Mucosa of rectum (tissue), 2 donors: ENCODE measurements at regions not wholly inside any gene's neighbourhood (a gene's known extent, or its start where the extent isn't known, plus 50 kb on each side); places are given as distances from the start of the nearest gene placed in this dataset.
"Not testable (repeated sequence)": the region's sequence is repeated elsewhere in the genome, so short reads cannot be mapped to it uniquely, and the experiment has no call there.

Source experiments
- H3K27ac ChIP-seq, 2 donors: one replicate each; pipeline ENCODE4 v1.7.0; 2013; ENCODE audit warnings: inconsistent platforms in 2 of 2, low read depth in 2 of 2, low read length in 2 of 2
- H3K27me3 ChIP-seq, 2 donors: one replicate each; pipeline ENCODE4 v1.7.0; 2013; ENCODE audit warnings: low read length in 2 of 2; ENCODE audit not compliant: control insufficient read depth in 2 of 2, insufficient read depth in 2 of 2
- H3K36me3 ChIP-seq, 2 donors: one replicate each; pipeline ENCODE4 v1.7.0; 2013; ENCODE audit warnings: low read length in 2 of 2; ENCODE audit not compliant: control insufficient read depth in 2 of 2, insufficient read depth in 2 of 2
- H3K4me1 ChIP-seq, 2 donors: one replicate each; pipeline ENCODE4 v1.7.0; 2013; ENCODE audit warnings: low read length in 2 of 2, mild to moderate bottlenecking in 1 of 2; ENCODE audit not compliant: control insufficient read depth in 2 of 2, insufficient read depth in 2 of 2
- H3K4me3 ChIP-seq, 2 donors: one replicate each; pipeline ENCODE4 v1.7.0; 2013; ENCODE audit warnings: low read length in 2 of 2
- H3K9ac ChIP-seq, 2 donors: one replicate each; pipeline ENCODE4 v1.7.0; 2013; ENCODE audit warnings: low read length in 2 of 2, low read depth in 1 of 2, mild to moderate bottlenecking in 1 of 2
- H3K9me3 ChIP-seq, 2 donors: one replicate each; pipeline ENCODE4 v1.7.0; 2013; ENCODE audit warnings: low read length in 2 of 2; ENCODE audit not compliant: control insufficient read depth in 2 of 2
- donor health status: healthy.
- donor health status: Normal muscosa, but diverticular disease.

GRCh38 chrX:151042842-151043241 lies 59.7 kb downstream of the HMGB3 start:
- H3K36me3 ChIP-seq = no peaks in the 10 kb centered on the region
- H3K27ac ChIP-seq = no peak overlapping the region
- H3K9me3 ChIP-seq = no peaks in the 10 kb centered on the region
- no peak overlapping the region for H3K4me3 ChIP-seq
- H3K4me1 ChIP-seq = no peaks in the 10 kb centered on the region
- H3K9ac ChIP-seq = no peak overlapping the region
- no peaks in the 10 kb centered on the region for H3K27me3 ChIP-seq

GRCh38 chrX:151066373-151066772 lies 83.2 kb downstream of the HMGB3 start:
- H3K9me3 ChIP-seq, H3K4me3 ChIP-seq, H3K36me3 ChIP-seq, H3K27ac ChIP-seq, H3K4me1 ChIP-seq, H3K27me3 ChIP-seq, H3K9ac ChIP-seq: not testable (repeated sequence)

DNA sequence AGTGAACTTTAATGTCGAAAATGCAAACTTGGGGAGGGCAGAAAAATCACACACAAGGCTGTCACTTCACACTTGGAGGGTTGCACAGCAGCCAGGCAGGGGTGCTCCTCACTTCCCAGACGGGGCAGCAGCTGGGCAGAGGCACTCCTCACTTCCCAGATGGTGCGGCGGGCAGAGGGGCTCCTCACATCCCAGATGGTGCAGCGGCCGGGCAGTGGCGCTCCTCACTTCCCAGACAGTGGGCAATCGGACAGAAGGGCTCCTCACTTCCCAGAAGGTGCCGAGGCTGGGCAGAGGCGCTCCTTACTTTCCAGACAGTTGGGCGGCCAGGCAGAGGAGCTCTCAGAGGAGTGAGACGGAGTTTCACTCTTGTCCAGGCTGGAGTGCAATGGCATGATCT lies 90.6 kb downstream of the HMGB3 start:
- no peaks in the 10 kb centered on the region for H3K27me3 ChIP-seq
- no peak overlapping the region for H3K4me3 ChIP-seq
- no peaks in the 10 kb centered on the region for H3K4me1 ChIP-seq
- H3K27ac ChIP-seq = no peak overlapping the region
- H3K9ac ChIP-seq = no peak overlapping the region
- H3K9me3 ChIP-seq = no peaks in the 10 kb centered on the region
- H3K36me3 ChIP-seq = no peaks in the 10 kb centered on the region

- no peak overlapping the region for H3K27ac ChIP-seq
- H3K36me3 ChIP-seq = no peaks in the 10 kb centered on the region
- peaks cover 0 to 3% of the 10 kb centered on the region in 2 donors for H3K4me1 ChIP-seq
- H3K4me3 ChIP-seq = no peak overlapping the region
- H3K9me3 ChIP-seq = no peaks in the 10 kb centered on the region
- no peak overlapping the region for H3K9ac ChIP-seq
- peaks cover 14 to 19% of the 10 kb centered on the region in 2 donors for H3K27me3 ChIP-seq
These were observed 95.4 kb upstream of the GPR50 start for GRCh38 chrX:151081016-151081415.

DNA sequence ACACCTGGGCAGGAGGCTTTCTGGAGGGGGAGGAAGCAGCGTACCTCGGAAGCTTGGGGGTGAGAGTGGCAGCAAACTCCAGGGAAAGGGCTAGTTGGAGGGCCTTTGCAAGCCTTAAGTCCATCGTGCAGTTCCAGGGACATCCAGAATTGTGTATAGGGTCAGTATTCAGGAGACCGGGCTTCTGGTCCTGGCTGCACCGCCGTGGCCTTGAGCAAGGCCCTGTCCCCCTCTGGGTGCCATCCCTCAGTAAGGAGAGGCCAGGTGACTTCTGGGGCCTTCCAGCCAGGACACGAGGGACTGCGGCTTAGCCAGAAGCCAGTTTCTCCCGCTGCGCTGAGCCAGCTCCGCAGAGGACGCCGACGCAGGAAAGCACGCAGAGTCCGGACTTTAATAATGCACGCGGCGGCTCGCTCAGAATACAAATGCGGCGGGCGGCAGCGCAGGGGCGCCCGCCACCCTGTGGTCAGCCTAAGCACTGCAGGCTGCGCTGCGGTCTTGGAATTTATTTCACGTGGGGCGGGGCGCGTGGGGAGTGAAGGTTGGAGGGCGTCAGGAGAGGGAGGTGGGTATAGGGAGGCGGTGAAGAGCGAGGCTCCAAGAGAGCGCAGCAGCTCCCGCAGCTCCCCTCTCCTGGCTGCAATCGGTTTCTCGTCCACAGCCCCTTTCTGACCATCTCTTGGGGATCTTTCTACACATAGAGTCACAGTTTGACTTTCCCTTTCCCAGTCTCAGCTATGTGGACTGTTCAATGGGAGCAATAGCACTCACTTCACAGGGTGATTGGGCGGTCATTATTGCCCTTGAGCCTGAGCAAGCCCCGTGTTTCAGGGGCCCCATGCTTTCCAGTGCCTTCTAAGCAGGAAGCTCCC lies 94.1 kb upstream of the GPR50 start:
- Histone ChIP-seq H3K9ac (peak overlapping the region in 1 of 2 donors; percentile 51), H3K9me3 (no peaks in the 10 kb centered on the region), H3K36me3 (no peaks in the 10 kb centered on the region), H3K4me1 (peaks cover 0 to 3% of the 10 kb centered on the region in 2 donors), H3K27me3 (peaks cover 14 to 19% of the 10 kb centered on the region in 2 donors), H3K27ac (no peak overlapping the region), H3K4me3 (no peak overlapping the region)

GRCh38 chrX:151084454-151084853 lies 91.9 kb upstream of the GPR50 start:
- Histone ChIP-seq H3K27ac (no peak overlapping the region), H3K9ac (no peak overlapping the region), H3K36me3 (no peaks in the 10 kb centered on the region), H3K9me3 (no peaks in the 10 kb centered on the region), H3K4me3 (no peak overlapping the region), H3K4me1 (peaks cover 0 to 3% of the 10 kb centered on the region in 2 donors), H3K27me3 (peaks cover 17 to 26% of the 10 kb centered on the region in 2 donors)

DNA sequence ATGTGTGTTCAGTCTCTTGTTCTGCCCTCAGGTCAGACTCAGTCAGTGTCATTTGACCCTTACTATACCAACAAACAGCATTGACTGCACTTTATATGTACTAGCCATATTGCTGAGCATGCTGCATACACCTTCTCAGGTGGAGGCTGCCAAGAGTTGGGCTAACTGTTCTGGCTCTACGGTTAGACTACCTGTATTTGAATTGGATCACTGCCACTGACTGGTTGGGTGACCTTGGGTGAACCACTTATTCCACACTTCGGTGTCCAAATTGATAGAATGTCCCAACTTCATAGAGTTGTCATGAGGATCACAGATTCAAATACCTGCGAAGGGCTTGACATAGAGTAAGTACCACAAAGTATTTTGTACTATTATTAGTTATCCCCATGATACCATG lies 91.2 kb upstream of the GPR50 start:
- H3K27me3 ChIP-seq = peaks cover 17 to 26% of the 10 kb centered on the region in 2 donors
- H3K4me3 ChIP-seq = no peak overlapping the region
- H3K4me1 ChIP-seq = peaks cover 0 to 3% of the 10 kb centered on the region in 2 donors
- H3K9ac ChIP-seq = no peak overlapping the region
- no peak overlapping the region for H3K27ac ChIP-seq
- H3K36me3 ChIP-seq = no peaks in the 10 kb centered on the region
- no peaks in the 10 kb centered on the region for H3K9me3 ChIP-seq

- Histone ChIP-seq H3K27ac (no peak overlapping the region), H3K9me3 (no peaks in the 10 kb centered on the region), H3K9ac (no peak overlapping the region), H3K36me3 (no peaks in the 10 kb centered on the region), H3K4me3 (no peak overlapping the region), H3K4me1 (no peaks in the 10 kb centered on the region), H3K27me3 (peaks cover 7 to 12% of the 10 kb centered on the region in 2 donors)
These were observed 88.2 kb upstream of the GPR50 start for GRCh38 chrX:151088221-151088620.

- H3K4me3 ChIP-seq = no peak overlapping the region
- H3K9ac ChIP-seq = no peak overlapping the region
- H3K27me3 ChIP-seq = peaks cover 3% of the 10 kb centered on the region in 2 donors
- no peaks in the 10 kb centered on the region for H3K36me3 ChIP-seq
- no peak overlapping the region for H3K27ac ChIP-seq
- no peaks in the 10 kb centered on the region for H3K9me3 ChIP-seq
- H3K4me1 ChIP-seq = no peaks in the 10 kb centered on the region
These were observed 77.4 kb upstream of the GPR50 start for GRCh38 chrX:151099001-151099400.

DNA sequence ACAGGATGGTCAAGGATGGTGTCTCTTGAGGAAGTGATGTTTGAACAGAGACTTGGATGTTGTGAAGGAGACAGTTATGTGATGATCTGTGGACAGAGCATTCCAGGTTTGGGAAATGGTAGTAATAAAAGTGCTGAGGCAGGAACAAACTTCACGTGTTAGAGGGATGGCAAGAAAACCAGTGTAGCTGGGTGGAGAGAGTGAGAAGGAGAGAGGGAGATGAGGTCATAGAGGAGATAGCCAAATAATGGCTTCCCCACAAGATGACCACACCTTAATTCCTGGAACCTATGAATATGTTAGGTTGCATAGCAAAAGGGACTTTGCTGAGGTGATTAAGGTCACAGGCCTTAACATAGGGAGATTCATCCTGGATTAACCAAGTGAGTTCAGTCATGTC lies 75.6 kb upstream of the GPR50 start:
- no peaks in the 10 kb centered on the region for H3K4me1 ChIP-seq
- H3K27ac ChIP-seq = no peak overlapping the region
- H3K9ac ChIP-seq = no peak overlapping the region
- no peaks in the 10 kb centered on the region for H3K9me3 ChIP-seq
- H3K36me3 ChIP-seq = no peaks in the 10 kb centered on the region
- no peak overlapping the region for H3K4me3 ChIP-seq
- H3K27me3 ChIP-seq = peaks cover 3 to 5% of the 10 kb centered on the region in 2 donors
